B cell (primary cell): ENCODE measurements at regions not wholly inside any gene's neighbourhood (a gene's known extent, or its start where the extent isn't known, plus 50 kb on each side); places are given as distances from the start of the nearest gene placed in this dataset.

ENCODE experiments used
- EZH2 ChIP-seq: IDR thresholded peaks from 2 replicates; pipeline ENCODE4 v1.6.1; 2012; ENCODE audit warnings: borderline replicate concordance, low read depth, mild to moderate bottlenecking, moderate library complexity, low read length; ENCODE audit not compliant: insufficient read depth, poor library complexity, severe bottlenecking
- TF ChIP-seq, protein P1 (sequence below): fragments of 200-600 bp; IDR thresholded peaks from one replicate; pipeline ENCODE4 v1.8.0; 2022; ENCODE audit warnings: antibody characterized with exemption, mild to moderate bottlenecking

- TF ChIP-seq, protein P1, sequence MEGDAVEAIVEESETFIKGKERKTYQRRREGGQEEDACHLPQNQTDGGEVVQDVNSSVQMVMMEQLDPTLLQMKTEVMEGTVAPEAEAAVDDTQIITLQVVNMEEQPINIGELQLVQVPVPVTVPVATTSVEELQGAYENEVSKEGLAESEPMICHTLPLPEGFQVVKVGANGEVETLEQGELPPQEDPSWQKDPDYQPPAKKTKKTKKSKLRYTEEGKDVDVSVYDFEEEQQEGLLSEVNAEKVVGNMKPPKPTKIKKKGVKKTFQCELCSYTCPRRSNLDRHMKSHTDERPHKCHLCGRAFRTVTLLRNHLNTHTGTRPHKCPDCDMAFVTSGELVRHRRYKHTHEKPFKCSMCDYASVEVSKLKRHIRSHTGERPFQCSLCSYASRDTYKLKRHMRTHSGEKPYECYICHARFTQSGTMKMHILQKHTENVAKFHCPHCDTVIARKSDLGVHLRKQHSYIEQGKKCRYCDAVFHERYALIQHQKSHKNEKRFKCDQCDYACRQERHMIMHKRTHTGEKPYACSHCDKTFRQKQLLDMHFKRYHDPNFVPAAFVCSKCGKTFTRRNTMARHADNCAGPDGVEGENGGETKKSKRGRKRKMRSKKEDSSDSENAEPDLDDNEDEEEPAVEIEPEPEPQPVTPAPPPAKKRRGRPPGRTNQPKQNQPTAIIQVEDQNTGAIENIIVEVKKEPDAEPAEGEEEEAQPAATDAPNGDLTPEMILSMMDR, result no peak
- TF ChIP-seq EZH2, result no peak
These were observed 189.0 kb downstream of the ANKRD60 start for GRCh38 chr20:58039274-58040092.
